HepG2 (cell line): ENCODE measurements at regions not wholly inside any gene's neighbourhood (a gene's known extent, or its start where the extent isn't known, plus 50 kb on each side); places are given as distances from the start of the nearest gene placed in this dataset.
A peak's percentile ranks its signal among the peaks of the same experiment; 100 is the strongest.

ENCODE experiments used
- ATAC-seq: fragments of 200-7000 bp; cut with Tn5 transposase; 3 replicates; pipeline ENCODE4 v1.9.1; 2020; ENCODE audit warnings: mild to moderate bottlenecking, moderate library complexity
- BruUV-seq: library from RNA; stranded (reverse); fragments of 400-500 nt; replicated peaks from 2 replicates; lab custom pipeline; 2021; lab: Mats Ljungman, UMichigan
- CTCF ChIA-PET: fragments of 300-600 bp; formaldehyde crosslinking; extraction: SDS; loops from one replicate; lab custom pipeline; 2021; ENCODE audit warnings: low total read pairs, inconsistent platforms, low intra/inter-chr PET ratio; lab: Yijun Ruan, JAX
- POLR2A ChIA-PET: fragments of 350-600 bp; sonication (Branson Sonifier 250); formaldehyde crosslinking; loops from one replicate; lab custom pipeline; 2020; ENCODE audit warnings: antibody characterized with exemption, inconsistent platforms; lab: Yijun Ruan, JAX
- DNase-seq: peaks from one replicate; pipeline ENCODE4 v3.0.0-alpha.2; 2015; ENCODE audit warnings: low spot score
- FAIRE-seq: peaks from 3 replicates; lab custom pipeline; 2011; peaks lifted over from hg19 to GRCh38; lab: Jason Lieb, UNC
- H2AFZ ChIP-seq: one replicate; pipeline ENCODE4 v1.6.1; 2011; ENCODE audit warnings: low read length, inconsistent platforms
- H3K27ac ChIP-seq: fragments of 300-600 bp; 3 replicates; pipeline ENCODE4 v1.8.0; 2011; ENCODE audit warnings: mixed run types, mild to moderate bottlenecking, mixed read lengths, low read length, inconsistent platforms; ENCODE audit not compliant: insufficient read depth; ENCODE audit errors: extremely low read length
- H3K27me3 ChIP-seq, 2 experiments: fragments of 200-600 bp in 1 of 2; 2 replicates in 1 of 2; 3 replicates in 1 of 2; pipeline versions ENCODE4 v1.6.0 to v1.8.0; 2011; ENCODE audit warnings: low read length in 2 of 2, mild to moderate bottlenecking in 2 of 2, moderate library complexity in 2 of 2, inconsistent platforms in 1 of 2; ENCODE audit not compliant: insufficient read depth in 2 of 2, control insufficient read depth in 1 of 2
- H3K36me3 ChIP-seq, 2 experiments: fragments of 200-600 bp in 1 of 2; replicated peaks in 1 of 2; 2 replicates in 1 of 2; 3 replicates in 1 of 2; pipeline versions ENCODE4 v1.5.1 to v1.8.0; 2011; ENCODE audit warnings: low read length in 2 of 2, inconsistent platforms in 1 of 2; ENCODE audit not compliant: insufficient read depth in 2 of 2, control insufficient read depth in 1 of 2
- H3K4me1 ChIP-seq: 2 replicates; pipeline ENCODE4 v1.5.1; 2012; ENCODE audit warnings: low read length, inconsistent platforms; ENCODE audit not compliant: insufficient read depth
- H3K4me2 ChIP-seq: 2 replicates; pipeline ENCODE4 v1.6.0; 2011; ENCODE audit warnings: low read depth, low read length, inconsistent platforms
- H3K4me3 ChIP-seq, 3 experiments: fragments of 200-600 bp in 1 of 3; sonication (generic), shearing (Covaris generic) in 1 of 3; replicated peaks in 1 of 3; 2 replicates each; pipeline ENCODE4 v1.5.1; 2011 to 2016; ENCODE audit warnings: low read length in 3 of 3, inconsistent platforms in 2 of 3, low read depth in 2 of 3, mild to moderate bottlenecking in 2 of 3, control low read depth in 1 of 3, mixed read lengths in 1 of 3; ENCODE audit not compliant: insufficient read depth in 1 of 3
- H3K79me2 ChIP-seq: one replicate; pipeline ENCODE4 v1.6.1; 2011; ENCODE audit warnings: low read length, inconsistent platforms; ENCODE audit not compliant: insufficient read depth
- H3K9ac ChIP-seq: 2 replicates; pipeline ENCODE4 v1.6.0; 2011; ENCODE audit warnings: mild to moderate bottlenecking, low read depth, low read length, inconsistent platforms; ENCODE audit not compliant: insufficient read depth
- H3K9me3 ChIP-seq: 2 replicates; pipeline ENCODE4 v1.5.1; 2012; ENCODE audit warnings: mild to moderate bottlenecking, low read length
- H4K20me1 ChIP-seq: 2 replicates; pipeline ENCODE4 v1.6.0; 2011; ENCODE audit warnings: inconsistent platforms, mild to moderate bottlenecking, low read length, moderate library complexity; ENCODE audit not compliant: insufficient read depth
- AKNA ChIP-seq: sonication (generic); formaldehyde crosslinking; IDR thresholded peaks from 2 replicates; pipeline ENCODE4 v1.4.0; 2020; ENCODE audit warnings: missing genetic modification reagents, borderline replicate concordance
- CEBPB ChIP-seq: IDR thresholded peaks from 2 replicates; pipeline ENCODE4 v1.6.1; 2011; ENCODE audit warnings: low read depth, low read length, improper control_type of control experiment, borderline replicate concordance
- NCOA1 ChIP-seq: sonication (generic); formaldehyde crosslinking; IDR thresholded peaks from 2 replicates; pipeline ENCODE4 v1.9.0; 2021; ENCODE audit warnings: missing genetic modification reagents
- RBM22 ChIP-seq: fragments of 200-400 bp; formaldehyde crosslinking; optimal IDR thresholded peaks from 2 replicates; pipeline ENCODE3; 2017; ENCODE audit warnings: mild to moderate bottlenecking, low read length, moderate library complexity
- SRSF1 ChIP-seq: fragments of 200-400 bp; formaldehyde crosslinking; optimal IDR thresholded peaks from 2 replicates; pipeline ENCODE3; 2017; ENCODE audit warnings: mild to moderate bottlenecking, low read depth, low read length, moderate library complexity
- ZFP91 ChIP-seq: sonication (generic); formaldehyde crosslinking; IDR thresholded peaks from 2 replicates; pipeline ENCODE4 v1.9.0; 2022; ENCODE audit warnings: missing genetic modification reagents, mild to moderate bottlenecking, borderline replicate concordance
- ZNF235 ChIP-seq: sonication (generic); formaldehyde crosslinking; IDR thresholded peaks from 2 replicates; pipeline ENCODE4 v1.8.1; 2023; ENCODE audit warnings: mild to moderate bottlenecking, missing genetic modification reagents, borderline replicate concordance
- ZNF557 ChIP-seq: sonication (generic); formaldehyde crosslinking; IDR thresholded peaks from 2 replicates; pipeline ENCODE4 v1.4.0; 2020; ENCODE audit warnings: missing genetic modification reagents
- ZNF816 ChIP-seq: sonication (generic); formaldehyde crosslinking; IDR thresholded peaks from 2 replicates; pipeline ENCODE4 v1.8.0; 2022; ENCODE audit warnings: missing genetic modification reagents, mild to moderate bottlenecking, borderline replicate concordance
- WGBS: methylation state at CpG from one replicate; pipeline ENCODE4 v1.1.6; 2017; ENCODE audit warnings: low lambda C conversion rate; 5-methylcytosine and 5-hydroxymethylcytosine counted together
- in situ Hi-C: cut with HindIII; loops from 2 replicates; pipeline ENCODE4 v1.10.0; 2017; ENCODE audit warnings: low pct_unique_long_range_greater_than_20kb; ENCODE audit not compliant: extremely low pct_ligation_motif_present
- intact Hi-C: fragments of 100-400 bp; cut with micrococcal nuclease; formaldehyde crosslinking; loops from one replicate; pipeline ENCODE4 v1.10.0; 2022; ENCODE audit not compliant: unreplicated experiment
- TF ChIP-seq, protein P1 (sequence below): sonication (generic); formaldehyde crosslinking; IDR thresholded peaks from 2 replicates; pipeline ENCODE4 v1.4.0; 2020; ENCODE audit warnings: mild to moderate bottlenecking, missing genetic modification reagents

GRCh38 chr3:70748593-70748992 is 436.2 kb upstream of the MDFIC2 start (continued):
- no peak for TF ChIP-seq ZNF557 (CRISPR knock-in tag)

DNA sequence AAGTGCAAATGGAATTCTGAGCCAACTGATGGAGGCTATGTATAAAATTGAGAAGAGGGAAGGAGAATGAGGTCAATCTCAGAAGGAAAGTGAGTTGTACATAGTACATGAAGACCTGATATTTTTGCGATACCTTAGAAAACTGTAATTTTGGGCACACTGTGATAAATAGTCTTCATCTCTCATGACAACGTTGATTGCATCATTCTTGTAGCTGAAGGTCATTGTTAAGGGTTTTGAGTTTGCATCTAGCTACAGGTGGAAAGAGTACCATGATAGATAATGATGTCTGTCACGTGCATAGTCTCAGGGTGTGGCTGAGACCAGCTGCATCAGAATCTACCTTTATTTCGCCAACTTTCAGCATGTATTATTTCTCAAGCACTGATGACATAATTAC is 435.4 kb upstream of the MDFIC2 start:
- Histone ChIP-seq H3K4me3 (no peak overlapping the region), H3K27me3 (no peaks in the 10 kb centered on the region), H3K36me3 (no peaks in the 10 kb centered on the region), H2AFZ (no peak overlapping the region), H4K20me1 (no peaks in the 10 kb centered on the region), H3K27ac (no peak overlapping the region), H3K79me2 (no peaks in the 10 kb centered on the region), H3K4me1 (no peaks in the 10 kb centered on the region), H3K9me3 (no peaks in the 10 kb centered on the region), H3K4me2 (no peak overlapping the region), H3K9ac (no peak overlapping the region)
- no peak for ATAC-seq
- ChIA-PET CTCF (no interaction called here), POLR2A (no interaction called here)
- no peak for DNase-seq
- no TSS peak for BruUV-seq
- intact Hi-C loops = no loop called here
- FAIRE-seq = no peak
- in situ Hi-C loops = no loop called here
- WGBS = 3% methylated on average over 4 of the region's 4 CpGs
- TF ChIP-seq NCOA1 (CRISPR knock-in tag) (no peak), RBM22 (no peak), ZFP91 (no peak), CEBPB (peak; percentile 44; the same call in 1 of the 2 replicates), ZNF816 (CRISPR knock-in tag) (no peak), AKNA (CRISPR knock-in tag) (no peak), SRSF1 (no peak), ZNF235 (no peak)
- TF ChIP-seq, protein P1, sequence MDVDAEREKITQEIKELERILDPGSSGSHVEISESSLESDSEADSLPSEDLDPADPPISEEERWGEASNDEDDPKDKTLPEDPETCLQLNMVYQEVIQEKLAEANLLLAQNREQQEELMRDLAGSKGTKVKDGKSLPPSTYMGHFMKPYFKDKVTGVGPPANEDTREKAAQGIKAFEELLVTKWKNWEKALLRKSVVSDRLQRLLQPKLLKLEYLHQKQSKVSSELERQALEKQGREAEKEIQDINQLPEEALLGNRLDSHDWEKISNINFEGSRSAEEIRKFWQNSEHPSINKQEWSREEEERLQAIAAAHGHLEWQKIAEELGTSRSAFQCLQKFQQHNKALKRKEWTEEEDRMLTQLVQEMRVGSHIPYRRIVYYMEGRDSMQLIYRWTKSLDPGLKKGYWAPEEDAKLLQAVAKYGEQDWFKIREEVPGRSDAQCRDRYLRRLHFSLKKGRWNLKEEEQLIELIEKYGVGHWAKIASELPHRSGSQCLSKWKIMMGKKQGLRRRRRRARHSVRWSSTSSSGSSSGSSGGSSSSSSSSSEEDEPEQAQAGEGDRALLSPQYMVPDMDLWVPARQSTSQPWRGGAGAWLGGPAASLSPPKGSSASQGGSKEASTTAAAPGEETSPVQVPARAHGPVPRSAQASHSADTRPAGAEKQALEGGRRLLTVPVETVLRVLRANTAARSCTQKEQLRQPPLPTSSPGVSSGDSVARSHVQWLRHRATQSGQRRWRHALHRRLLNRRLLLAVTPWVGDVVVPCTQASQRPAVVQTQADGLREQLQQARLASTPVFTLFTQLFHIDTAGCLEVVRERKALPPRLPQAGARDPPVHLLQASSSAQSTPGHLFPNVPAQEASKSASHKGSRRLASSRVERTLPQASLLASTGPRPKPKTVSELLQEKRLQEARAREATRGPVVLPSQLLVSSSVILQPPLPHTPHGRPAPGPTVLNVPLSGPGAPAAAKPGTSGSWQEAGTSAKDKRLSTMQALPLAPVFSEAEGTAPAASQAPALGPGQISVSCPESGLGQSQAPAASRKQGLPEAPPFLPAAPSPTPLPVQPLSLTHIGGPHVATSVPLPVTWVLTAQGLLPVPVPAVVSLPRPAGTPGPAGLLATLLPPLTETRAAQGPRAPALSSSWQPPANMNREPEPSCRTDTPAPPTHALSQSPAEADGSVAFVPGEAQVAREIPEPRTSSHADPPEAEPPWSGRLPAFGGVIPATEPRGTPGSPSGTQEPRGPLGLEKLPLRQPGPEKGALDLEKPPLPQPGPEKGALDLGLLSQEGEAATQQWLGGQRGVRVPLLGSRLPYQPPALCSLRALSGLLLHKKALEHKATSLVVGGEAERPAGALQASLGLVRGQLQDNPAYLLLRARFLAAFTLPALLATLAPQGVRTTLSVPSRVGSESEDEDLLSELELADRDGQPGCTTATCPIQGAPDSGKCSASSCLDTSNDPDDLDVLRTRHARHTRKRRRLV (CRISPR knock-in tag) = no peak
